NCI-H1417 treated with DMSO at 0.1 percent for 48 hours (cell line): ENCODE measurements at regions not wholly inside any gene's neighbourhood (a gene's known extent, or its start where the extent isn't known, plus 50 kb on each side); places are given as distances from the start of the nearest gene placed in this dataset.

Experiments used
- DNase-seq: peaks from one replicate; lab custom pipeline; 2025; lab: John Stamatoyannopoulos, UW

DNA sequence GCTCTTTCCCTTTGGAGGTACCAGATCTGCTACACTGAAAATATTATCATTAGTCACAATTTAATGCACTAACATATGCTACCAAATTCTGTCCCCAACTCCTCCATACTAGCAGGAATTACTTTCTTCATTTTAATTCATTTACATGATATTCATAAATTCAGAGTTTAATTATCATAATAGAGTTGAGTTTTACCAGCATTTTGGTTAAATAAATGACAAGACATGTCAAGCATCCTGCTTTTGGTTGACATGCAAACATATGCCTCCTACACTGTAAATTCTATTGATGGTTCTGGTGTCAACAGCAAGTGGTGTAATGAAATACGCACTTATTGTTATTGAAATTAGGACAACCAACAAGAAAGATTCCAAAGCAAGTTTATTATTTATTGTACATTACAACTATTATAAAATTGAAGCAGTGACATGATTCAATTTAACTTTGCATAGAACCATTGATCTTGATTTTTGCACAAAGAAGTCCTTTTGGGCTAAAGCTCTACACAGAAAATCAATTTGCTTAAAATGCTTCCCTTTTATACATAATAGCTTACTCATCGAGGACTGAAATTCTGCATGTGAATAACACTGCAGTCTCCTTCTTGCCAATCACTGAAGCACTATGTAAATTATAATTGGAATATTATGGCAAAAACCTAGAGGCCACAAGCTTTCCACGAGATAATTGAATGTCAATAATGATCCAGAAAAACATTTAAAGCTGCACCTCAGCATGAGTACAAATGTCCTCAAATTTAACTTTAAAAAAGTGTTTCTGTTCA, 728.6 kb upstream of the ADGRL2 start:
- DNase-seq, result no peak

DNA sequence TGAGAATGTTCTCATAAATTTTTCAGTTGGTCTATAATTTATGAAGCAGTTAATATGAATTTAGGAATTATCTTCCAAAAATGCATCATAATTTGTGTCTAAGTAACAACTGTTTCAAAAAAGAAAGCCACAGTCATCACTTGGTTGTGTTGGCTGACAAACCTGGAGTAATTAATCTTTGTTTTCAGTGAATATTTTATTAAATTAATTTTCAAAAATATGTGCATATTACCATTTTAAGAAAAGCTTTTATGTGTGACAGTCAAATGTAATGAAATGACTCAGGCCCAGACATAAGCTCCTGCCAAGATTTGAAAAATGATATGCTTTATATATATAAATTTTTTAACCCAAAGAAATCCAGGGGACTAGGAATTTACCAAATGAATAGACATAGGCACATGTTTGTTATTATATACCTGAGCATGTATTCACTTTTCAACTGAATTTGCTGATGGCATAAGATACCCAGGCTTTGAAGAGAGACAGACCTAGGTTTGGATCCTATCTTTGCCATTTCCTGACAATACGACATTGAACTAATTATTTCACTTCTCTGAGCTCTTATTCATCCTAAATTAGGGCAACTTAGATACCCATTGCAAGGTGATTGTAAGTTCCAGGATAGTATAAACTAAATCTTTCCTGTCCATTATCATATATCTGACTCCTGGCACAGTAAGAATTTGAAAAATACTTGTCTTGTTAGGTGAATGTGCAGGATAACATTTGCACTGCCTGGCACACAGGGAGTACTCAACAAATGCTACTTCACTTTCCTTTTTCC, 729.5 kb upstream of the ADGRL2 start:
- no peak for DNase-seq

DNA sequence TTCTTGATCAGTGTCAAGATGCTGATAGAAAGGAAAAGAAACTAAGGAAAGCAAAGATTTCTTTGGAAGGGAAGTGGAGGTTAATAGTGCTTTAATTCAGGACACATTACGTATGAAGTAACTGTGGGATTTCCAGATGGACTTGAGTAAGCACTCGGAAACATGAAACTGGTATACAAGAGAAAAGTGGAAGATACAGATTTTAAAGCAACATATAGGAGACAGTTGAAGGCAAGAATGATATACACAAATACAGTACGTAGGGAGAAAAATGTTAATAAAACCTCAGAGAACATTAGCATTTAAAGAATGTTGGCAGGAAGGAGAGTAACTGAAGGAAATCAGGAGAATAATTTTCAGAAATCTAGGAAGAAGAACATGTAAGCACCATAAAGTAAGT, 730.9 kb upstream of the ADGRL2 start:
- no peak for DNase-seq

DNA sequence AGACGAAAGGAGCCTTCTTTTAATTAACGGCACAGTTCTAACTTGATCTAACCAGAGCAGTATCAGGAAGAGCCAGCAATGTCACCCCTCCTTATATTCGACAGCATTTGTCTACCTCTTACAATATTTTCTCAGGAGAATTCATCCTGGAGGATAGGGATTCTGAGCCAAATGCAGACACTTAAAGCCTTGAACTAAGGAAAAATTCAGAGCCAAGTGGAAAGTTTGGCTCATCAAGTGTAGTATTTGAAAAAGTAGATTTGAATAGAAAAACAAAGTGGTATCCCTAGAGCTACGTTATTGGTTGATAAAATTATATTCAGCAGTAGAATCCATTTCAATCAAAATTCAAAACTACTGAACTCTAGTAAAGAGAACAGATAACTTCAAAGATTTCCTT, 732.0 kb upstream of the ADGRL2 start:
- DNase-seq, result no peak

DNA sequence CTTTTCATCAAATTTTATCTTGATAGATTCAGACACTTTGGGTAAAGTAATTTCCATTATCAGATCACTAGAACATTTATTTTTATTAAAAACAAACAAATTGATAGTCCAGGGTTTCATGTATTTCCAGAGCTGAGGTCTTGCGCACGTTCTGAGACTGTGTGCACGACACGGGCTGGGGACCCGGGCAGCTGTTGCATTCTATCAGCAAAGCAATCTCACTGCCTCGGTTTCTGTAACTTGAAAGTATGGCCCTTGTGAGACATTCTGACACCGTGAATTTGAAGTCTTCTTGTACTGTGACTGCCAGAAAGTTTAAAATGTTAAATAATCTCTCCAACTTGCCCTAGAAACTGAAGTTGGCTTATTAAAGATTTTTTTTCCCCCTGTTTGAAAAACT, 746.9 kb upstream of the ADGRL2 start:
- no peak for DNase-seq

DNA sequence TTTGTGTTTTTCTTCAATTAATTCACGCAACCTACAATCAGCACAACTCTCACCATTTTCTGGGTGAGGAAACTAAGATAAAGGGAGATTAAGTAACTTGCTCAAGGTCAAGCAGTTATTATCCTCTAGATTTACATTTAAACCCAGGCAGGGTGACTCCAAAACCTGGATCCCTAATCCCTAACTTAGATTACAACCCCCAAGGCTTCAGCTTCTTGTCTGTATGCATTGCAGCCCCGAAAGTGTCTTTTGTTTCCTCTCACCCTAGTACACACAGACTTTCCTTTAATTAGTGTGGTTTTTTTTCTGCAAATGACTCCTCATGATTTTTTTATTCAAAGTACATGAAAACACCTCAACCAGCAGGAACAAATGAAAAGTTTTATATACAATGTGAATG, 748.6 kb upstream of the ADGRL2 start:
- no peak for DNase-seq

DNA sequence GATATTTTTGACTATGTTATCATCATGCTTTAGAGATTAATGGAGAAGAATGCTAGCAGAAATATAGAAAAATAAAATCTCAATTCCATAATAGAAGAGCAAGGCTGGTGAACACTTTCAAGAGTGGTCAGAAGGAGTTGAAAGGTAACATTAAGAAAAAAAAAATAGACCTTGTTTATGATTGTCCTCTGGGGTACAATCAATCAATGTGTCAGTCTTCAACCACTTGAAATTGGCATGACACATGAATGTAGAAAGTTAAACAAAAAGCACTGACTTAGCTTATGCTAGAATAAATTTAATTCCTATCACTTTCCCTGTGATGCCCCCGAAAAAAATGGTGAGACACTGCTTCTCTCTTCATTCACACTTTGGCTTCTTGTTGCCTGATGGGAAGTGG, 750.3 kb upstream of the ADGRL2 start:
- no peak for DNase-seq

DNA sequence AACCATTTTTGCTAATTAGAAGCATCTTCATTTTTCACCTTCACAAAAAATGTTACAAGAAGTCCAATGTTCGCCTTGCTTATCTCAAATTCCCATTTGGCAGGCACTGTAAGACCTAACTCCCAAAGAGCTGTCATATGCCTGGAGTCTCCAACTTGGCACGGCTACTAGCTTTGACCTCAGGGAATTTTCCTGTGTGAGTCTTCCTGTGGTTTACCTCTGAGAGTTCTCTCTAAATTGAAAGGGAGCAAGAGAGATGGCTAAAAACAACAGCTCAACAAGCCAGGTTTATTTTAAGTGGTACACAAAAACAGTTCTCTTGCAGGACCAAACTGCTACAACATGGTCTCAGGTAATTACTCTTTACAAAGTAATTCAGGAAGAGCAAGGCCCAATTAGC, 756.0 kb upstream of the ADGRL2 start:
- DNase-seq, result no peak

DNA sequence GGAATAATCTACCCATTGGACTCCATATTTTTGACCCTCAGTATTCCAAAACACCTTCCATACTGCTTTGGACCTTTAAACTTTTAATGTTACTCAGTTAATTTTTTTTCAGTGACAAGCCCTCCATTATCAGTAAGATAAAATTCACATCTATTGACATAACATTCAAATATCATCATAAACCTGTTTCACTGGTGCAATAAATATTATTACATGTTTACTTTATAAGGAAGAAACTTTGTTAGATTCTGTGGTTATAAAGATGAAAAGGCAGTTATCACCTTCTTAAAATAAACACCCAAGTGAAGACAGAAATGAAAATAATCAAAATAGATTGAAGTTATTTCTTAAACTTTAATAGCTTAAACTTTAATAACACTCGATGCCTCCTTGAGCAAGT, 758.5 kb upstream of the ADGRL2 start:
- DNase-seq, result no peak

DNA sequence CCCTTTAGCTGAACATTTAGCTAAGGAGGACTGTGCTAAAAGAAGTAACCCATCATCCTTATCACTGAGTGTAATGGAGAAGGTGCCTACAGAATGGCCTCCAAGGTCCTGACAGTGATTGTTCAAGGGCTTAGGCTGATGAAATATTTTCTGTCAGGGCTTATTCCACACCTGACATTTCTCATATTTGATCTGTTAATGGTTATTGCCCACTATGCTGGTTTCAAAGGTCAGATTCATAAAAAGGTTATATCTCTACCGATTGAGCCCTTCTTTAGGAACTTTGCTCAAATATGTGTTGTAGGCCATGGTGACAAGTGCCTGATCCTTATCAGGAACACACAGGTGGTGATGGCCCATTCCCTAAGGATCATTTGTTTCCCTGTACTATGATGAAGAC, 766.4 kb upstream of the ADGRL2 start:
- no peak for DNase-seq

DNA sequence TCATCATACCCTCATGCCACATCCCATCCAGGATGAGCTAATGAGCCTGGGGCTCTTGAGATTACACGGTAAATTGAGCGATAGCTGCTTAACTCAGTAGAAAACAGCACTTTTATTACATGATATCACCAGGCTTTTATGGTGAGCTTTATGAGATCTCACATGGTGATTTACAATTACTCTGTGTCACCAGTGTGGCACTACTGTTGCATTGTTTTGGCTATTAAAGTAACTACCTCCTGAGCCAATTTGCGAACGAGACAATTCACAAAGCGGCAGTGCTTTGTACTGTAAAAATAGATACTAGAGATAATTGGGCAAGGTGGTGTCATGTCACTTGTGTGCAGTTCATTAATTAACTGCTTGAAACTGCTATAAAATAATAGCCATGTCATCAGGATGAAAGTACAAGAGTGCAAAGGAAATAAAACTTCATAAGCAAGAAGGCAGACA, 767.7 kb upstream of the ADGRL2 start:
- DNase-seq, result peak; percentile 79

DNA sequence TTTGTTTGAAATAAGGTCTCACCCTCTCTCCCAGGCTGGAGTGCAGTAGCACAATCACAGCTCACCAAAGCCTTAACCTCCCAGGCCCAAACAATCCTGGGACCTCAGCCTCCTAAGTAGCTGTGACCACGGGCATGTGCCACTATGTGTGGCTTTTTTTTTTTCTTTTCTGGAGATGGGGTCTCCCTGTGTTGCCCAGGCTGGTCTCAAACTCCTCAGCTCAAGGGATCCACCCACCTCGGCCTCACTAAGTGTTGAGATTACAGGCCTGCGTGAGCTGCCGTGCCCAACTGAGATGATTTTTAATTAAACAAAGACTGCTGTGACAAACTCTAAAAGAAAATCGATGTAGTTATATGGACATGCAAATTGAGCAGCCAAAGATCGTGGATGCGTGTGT, 768.4 kb upstream of the ADGRL2 start:
- no peak for DNase-seq

DNA sequence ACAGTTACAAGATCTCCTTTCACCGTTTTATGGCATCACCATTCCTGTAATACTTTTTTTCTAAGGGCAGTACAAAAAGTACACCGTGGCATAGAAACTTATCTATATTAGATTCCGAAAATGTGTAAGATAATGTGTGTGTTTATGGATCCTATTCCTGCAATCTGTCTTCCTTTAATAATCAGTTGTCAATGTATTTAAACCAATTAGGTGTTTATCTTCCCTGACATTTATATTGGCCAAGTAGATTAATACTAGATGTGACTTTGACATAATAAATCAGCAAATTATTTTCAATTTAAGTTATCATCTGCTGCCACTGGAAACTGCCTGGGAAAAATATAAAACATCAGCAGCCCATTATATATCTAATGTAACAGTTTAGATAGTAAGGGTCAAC, 770.3 kb upstream of the ADGRL2 start:
- peak; percentile 14 for DNase-seq

DNA sequence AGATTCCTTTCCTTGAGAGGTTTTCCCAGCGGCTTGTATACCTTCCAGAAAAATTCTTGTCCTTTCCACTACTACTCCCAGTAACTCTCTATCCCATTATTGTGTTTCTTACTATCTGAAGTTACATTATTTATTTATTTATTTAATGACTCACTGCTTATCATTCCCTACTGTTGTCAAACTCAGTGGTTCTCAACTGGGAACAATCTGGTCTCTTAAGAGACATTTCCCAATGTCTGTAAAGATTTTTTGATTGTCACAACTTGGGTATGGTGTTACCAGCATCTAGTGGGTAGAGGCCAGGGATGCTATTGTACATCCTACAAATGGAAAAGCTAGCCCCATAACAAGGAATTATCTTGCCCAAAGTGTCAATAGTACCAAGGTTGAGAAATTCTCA, 771.5 kb upstream of the ADGRL2 start:
- DNase-seq, result no peak

DNA sequence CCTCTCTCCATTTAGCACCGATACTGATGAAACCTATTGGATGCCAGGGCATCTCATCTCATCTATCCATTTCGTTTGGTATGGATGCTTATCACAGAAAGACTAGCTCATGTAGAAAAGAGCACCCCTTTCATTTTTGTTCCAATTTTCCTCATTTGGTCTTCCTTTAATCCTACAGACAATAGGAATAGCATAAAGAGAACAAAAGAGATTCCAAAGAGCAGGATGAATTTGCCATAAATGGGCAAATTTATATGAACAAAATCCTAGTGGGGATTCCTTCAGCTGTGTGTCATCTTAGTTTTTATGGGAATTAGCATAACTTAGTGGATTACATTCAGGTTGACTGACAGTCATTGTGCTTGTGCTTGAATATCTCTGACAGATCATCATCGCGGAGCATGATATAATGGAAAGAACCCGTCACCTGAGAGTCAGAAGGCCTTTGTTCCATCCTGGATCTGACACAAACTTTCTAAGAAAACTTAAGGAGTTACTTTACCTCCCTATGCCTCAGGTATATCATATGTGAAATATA, 777.5 kb upstream of the ADGRL2 start:
- DNase-seq, result no peak

DNA sequence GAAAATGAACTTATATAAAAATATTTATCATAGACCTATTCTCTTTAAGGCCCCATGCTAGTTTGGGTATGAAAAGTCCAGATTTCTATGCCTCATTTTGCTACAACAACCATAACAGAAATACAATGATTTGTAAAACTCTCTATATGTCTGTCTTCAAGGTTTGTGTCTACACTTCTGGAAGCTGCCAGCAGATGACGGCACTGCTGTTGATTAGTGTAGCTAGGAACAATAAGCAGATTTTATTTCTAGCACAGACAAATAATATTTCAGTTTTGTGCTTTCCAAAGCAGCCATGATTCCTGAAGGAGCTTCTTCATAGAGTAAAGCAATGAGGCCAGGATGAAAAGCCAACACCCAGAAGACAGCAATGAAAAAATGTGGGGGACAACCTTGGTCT, 779.6 kb upstream of the ADGRL2 start:
- no peak for DNase-seq

DNA sequence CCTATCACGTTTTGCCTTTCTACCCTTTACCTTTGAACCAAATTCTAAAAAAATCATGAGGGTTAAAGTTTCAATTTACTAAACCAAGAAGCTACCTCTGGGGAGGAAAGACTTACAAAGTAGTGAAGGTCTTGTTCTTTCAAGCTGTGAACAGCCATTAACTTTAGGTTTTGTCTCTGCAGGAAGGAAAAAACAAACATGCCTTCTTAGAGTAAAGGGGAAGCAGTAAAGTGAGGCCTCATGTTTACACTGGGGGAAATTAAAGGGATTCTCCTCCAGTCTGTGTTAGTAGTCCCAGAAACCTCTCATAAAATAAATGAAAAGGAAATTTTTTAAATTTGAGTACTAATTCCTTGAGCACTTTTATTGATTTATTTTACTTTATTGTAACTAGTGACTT, 780.2 kb upstream of the ADGRL2 start:
- no peak for DNase-seq

DNA sequence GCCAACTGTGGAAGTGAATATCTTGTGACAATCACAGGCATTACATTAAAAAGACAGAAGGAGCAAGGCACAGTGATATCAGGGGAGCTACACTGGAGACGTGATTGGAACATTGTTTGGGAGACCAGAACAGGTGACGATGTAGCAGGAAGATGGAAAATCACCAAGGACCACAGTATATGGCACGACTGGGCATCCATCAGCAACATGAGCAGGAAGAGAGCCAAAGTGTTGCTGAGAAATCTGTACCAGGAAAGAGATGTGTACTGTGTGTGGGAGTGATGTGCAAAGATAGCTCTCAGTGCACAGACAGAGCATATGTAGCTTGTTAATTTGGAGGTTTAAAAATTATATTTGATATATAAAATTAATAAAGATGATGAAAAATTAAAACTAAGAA, 790.6 kb upstream of the ADGRL2 start:
- DNase-seq, result no peak

DNA sequence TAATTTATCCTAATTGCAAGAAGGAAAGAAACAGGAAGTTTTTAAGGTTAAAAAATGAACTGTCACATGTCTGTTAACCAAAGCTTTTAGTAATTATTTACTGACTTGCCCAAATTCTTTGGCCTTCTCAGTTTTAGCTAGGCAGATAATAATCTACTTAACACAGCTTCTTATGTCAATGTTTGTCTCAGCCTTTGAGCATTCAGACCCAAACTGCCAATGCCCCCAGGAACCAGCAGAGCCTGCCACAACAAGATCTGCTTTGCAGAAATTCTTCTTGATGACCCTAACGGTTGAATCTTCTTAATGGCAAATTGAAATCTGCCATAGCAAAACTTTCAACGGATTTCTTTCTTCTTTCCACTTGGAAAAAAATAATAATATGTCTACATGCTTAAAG, 792.4 kb upstream of the ADGRL2 start:
- no peak for DNase-seq

DNA sequence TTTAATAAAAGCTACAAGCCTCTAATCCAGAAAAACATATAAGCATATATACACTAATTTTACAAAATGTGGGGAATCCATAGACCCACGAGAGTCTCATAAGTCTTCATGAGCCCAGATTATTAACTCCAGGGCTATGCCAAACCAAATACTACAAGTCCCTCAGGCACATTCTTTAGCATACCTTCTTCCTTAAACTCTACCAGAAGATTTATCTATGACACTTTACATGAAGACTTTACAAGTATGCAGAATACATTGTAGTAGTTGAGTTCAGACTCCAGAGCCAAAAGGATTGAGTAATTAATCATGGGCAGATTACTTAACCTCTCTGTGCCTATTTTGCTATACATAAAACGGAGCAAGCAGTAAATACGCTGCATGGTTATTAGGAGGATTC, 793.7 kb upstream of the ADGRL2 start:
- no peak for DNase-seq

DNA sequence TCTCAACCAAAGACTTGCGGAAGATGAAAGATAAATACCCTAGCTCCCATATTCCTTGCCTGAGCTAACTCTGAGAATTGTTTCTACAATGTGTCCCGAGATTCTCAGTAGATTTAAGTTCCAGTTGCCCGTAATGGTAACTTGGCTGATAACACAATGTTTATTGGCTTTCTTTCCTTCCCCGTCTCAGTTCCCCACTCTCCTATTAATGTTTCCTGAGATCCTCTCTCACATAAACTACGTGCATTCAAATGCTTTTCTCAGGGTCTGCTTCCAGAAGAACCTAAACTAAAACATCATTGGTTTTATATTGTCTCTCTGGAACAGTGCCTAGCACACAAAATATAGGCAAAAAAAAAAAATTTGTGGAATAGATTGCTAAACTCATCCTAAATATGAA, 794.2 kb upstream of the ADGRL2 start:
- no peak for DNase-seq

DNA sequence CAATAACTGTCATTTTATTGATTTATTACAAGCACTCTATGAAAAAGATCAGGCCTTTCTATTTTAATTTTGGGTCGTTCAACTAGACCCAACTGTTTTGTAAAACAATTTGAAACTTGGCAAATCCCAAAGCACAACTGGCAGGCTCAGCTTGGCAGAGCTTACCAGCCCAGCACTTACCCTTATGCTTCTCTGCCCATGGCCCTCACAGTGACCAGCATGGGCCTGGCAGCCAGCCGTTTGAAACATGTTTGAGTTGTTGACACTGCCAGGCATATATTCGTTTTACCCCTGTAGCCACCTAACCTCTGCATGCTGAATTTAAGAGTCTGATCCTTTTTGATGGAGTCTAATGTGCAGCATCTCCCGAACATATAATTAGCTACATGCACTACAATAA, 796.7 kb upstream of the ADGRL2 start:
- no peak for DNase-seq

DNA sequence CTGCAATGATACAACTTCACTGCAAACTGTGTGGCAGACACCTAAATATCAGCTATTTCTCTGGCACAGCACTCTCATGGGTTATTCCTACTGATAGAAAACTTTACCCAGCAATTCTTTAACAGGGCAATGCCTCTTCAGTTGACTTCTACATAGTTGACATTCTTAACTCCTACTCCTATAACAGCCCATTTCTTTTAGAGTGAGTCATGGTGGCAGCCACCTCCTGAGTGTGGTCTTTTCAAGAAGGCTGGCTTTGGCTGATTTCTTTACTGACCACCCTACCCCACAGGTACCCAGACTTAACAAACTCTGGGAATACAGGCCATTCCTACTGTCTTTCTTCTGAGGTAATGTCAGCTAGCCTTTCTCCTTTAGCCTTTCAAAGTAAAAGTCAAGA, 805.8 kb upstream of the ADGRL2 start:
- no peak for DNase-seq
